ENCODE measurements at regions not wholly inside any gene's neighbourhood (a gene's known extent, or its start where the extent isn't known, plus 50 kb on each side); places are given as distances from the start of the nearest gene placed in this dataset.
"Not testable (repeated sequence)": the region's sequence is repeated elsewhere in the genome, so short reads cannot be mapped to it uniquely, and the experiment has no call there.

DNA sequence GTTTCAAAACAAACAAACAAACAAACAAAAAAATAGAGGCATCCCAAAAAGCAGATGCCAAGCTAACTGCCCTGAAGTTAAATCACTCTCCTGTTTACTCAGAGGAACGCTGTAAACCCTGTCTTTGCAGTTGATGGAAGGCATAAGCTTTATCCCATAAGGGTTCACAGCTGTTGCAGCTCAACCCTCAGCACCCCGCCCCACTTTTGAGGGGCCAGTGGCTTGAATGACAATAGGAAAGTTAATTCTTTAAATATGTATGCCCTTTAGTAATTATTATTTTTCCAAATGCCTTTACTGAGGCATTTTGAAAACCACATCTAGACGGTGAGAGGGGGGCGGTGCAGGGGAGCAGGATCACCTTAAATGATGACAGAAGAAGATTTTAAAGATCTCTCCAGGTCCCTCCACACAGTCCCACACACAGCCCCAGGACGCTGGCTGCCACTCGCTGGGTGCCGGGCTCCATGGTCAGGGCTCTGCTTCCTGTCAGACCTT, 272.1 kb downstream of the FAM43A start:
- no peaks in the 10 kb centered on the region for H4K20me1 ChIP-seq (ENCODE audit: insufficient read depth, low read length, poor library complexity, severe bottlenecking)
- H3F3A ChIP-seq (ENCODE audit: low read depth), result no peaks in the 10 kb centered on the region
- no peak for TF ChIP-seq EZH2phosphoT487 (IDR thresholded peaks at IDR 0.05; ENCODE audit: borderline replicate concordance)
- no peak overlapping the region for H3K9ac ChIP-seq (ENCODE audit: low read depth, low read length, poor library complexity, severe bottlenecking)
- no peaks in the 10 kb centered on the region for H3K9me2 ChIP-seq (replicated peaks; ENCODE audit: low read depth, low read length)
- no peaks in the 10 kb centered on the region for H3K27me3 ChIP-seq (ENCODE audit: insufficient read depth, low read length, poor library complexity, severe bottlenecking)
- H3K4me1 ChIP-seq (ENCODE audit: insufficient read depth, low read length, poor library complexity, severe bottlenecking), result peaks cover 13% of the 10 kb centered on the region
- no peak overlapping the region for H2AFZ ChIP-seq (ENCODE audit: low read length)
- no peaks in the 10 kb centered on the region for H3K36me3 ChIP-seq (ENCODE audit: insufficient read depth, low read length)
- no peaks in the 10 kb centered on the region for H3K9me3 ChIP-seq (ENCODE audit: insufficient read depth, low read depth, low read length)
- H3K4me3 ChIP-seq (ENCODE audit: low read length, poor library complexity, severe bottlenecking), result no peak overlapping the region
- H3K79me2 ChIP-seq (ENCODE audit: insufficient read depth, low read length), result no peaks in the 10 kb centered on the region
- no peak overlapping the region for H3K4me2 ChIP-seq (ENCODE audit: low read depth, low read length, poor library complexity, severe bottlenecking)

DNA sequence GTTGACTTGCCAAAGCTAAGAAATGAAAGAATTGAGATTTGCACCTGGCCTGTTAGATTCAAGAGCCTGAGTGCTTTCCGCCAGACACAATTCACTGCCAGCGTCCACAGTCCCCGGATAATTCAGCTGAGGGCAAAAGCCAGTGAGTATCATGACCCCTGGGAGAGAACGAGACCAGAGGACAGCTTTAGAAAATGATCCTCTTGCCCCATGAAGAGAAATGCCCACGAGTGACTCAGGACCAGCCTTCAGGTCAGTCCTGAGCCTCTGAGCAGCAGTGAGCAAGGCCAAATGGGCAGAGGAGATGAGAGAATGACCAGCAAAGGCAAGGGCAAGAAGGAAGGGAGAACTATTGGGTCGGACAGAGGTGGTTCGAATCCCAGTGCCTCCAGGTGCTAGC, 273.5 kb downstream of the FAM43A start:
- H3K9me3 ChIP-seq (ENCODE audit: insufficient read depth, low read depth, low read length), result no peaks in the 10 kb centered on the region
- H3K36me3 ChIP-seq (ENCODE audit: insufficient read depth, low read length), result no peaks in the 10 kb centered on the region
- H3K4me1 ChIP-seq (ENCODE audit: insufficient read depth, low read length, poor library complexity, severe bottlenecking), result no peaks in the 10 kb centered on the region
- H3K9me2 ChIP-seq (replicated peaks; ENCODE audit: low read depth, low read length), result no peaks in the 10 kb centered on the region
- TF ChIP-seq EZH2phosphoT487 (IDR thresholded peaks at IDR 0.05; ENCODE audit: borderline replicate concordance), result no peak
- TF ChIP-seq, protein P1, sequence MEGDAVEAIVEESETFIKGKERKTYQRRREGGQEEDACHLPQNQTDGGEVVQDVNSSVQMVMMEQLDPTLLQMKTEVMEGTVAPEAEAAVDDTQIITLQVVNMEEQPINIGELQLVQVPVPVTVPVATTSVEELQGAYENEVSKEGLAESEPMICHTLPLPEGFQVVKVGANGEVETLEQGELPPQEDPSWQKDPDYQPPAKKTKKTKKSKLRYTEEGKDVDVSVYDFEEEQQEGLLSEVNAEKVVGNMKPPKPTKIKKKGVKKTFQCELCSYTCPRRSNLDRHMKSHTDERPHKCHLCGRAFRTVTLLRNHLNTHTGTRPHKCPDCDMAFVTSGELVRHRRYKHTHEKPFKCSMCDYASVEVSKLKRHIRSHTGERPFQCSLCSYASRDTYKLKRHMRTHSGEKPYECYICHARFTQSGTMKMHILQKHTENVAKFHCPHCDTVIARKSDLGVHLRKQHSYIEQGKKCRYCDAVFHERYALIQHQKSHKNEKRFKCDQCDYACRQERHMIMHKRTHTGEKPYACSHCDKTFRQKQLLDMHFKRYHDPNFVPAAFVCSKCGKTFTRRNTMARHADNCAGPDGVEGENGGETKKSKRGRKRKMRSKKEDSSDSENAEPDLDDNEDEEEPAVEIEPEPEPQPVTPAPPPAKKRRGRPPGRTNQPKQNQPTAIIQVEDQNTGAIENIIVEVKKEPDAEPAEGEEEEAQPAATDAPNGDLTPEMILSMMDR (conservative IDR thresholded peaks at IDR 0.05; ENCODE audit: low read length), result no peak
- H3K4me2 ChIP-seq (ENCODE audit: low read depth, low read length, poor library complexity, severe bottlenecking), result no peak overlapping the region
- no peaks in the 10 kb centered on the region for H3K27me3 ChIP-seq (ENCODE audit: insufficient read depth, low read length, poor library complexity, severe bottlenecking)
- H2AFZ ChIP-seq (ENCODE audit: low read length), result no peak overlapping the region
- H4K20me1 ChIP-seq (ENCODE audit: insufficient read depth, low read length, poor library complexity, severe bottlenecking), result no peaks in the 10 kb centered on the region
- H3K4me3 ChIP-seq (ENCODE audit: low read length, poor library complexity, severe bottlenecking), result no peak overlapping the region
- H3F3A ChIP-seq (ENCODE audit: low read depth), result no peaks in the 10 kb centered on the region
- H3K9ac ChIP-seq (ENCODE audit: low read depth, low read length, poor library complexity, severe bottlenecking), result no peak overlapping the region
- no peaks in the 10 kb centered on the region for H3K79me2 ChIP-seq (ENCODE audit: insufficient read depth, low read length)

GRCh38 chr3:194959666-194960065, 274.0 kb downstream of the FAM43A start:
- H4K20me1 ChIP-seq (ENCODE audit: insufficient read depth, low read length, poor library complexity, severe bottlenecking); H3K27me3 ChIP-seq (ENCODE audit: insufficient read depth, low read length, poor library complexity, severe bottlenecking); H3F3A ChIP-seq (ENCODE audit: low read depth); H3K9me2 ChIP-seq (replicated peaks; ENCODE audit: low read depth, low read length); H3K4me2 ChIP-seq (ENCODE audit: low read depth, low read length, poor library complexity, severe bottlenecking); H3K9me3 ChIP-seq (ENCODE audit: insufficient read depth, low read depth, low read length); H2AFZ ChIP-seq (ENCODE audit: low read length); H3K9ac ChIP-seq (ENCODE audit: low read depth, low read length, poor library complexity, severe bottlenecking); H3K79me2 ChIP-seq (ENCODE audit: insufficient read depth, low read length); H3K4me1 ChIP-seq (ENCODE audit: insufficient read depth, low read length, poor library complexity, severe bottlenecking); H3K4me3 ChIP-seq (ENCODE audit: low read length, poor library complexity, severe bottlenecking); H3K36me3 ChIP-seq (ENCODE audit: insufficient read depth, low read length): not testable (repeated sequence)

- no peaks in the 10 kb centered on the region for H3K9me3 ChIP-seq (ENCODE audit: insufficient read depth, low read depth, low read length)
- no peak for TF ChIP-seq EZH2phosphoT487 (IDR thresholded peaks at IDR 0.05; ENCODE audit: borderline replicate concordance)
- TF ChIP-seq, protein P1 (conservative IDR thresholded peaks at IDR 0.05; ENCODE audit: low read length), result no peak
- H3K9ac ChIP-seq (ENCODE audit: low read depth, low read length, poor library complexity, severe bottlenecking), result no peak overlapping the region
- H3K4me1 ChIP-seq (ENCODE audit: insufficient read depth, low read length, poor library complexity, severe bottlenecking), result no peaks in the 10 kb centered on the region
- no peaks in the 10 kb centered on the region for H3K9me2 ChIP-seq (replicated peaks; ENCODE audit: low read depth, low read length)
- no peaks in the 10 kb centered on the region for H3K36me3 ChIP-seq (ENCODE audit: insufficient read depth, low read length)
- H3F3A ChIP-seq (ENCODE audit: low read depth), result no peaks in the 10 kb centered on the region
- no peak overlapping the region for H3K4me2 ChIP-seq (ENCODE audit: low read depth, low read length, poor library complexity, severe bottlenecking)
- H3K4me3 ChIP-seq (ENCODE audit: low read length, poor library complexity, severe bottlenecking), result no peak overlapping the region
- no peak overlapping the region for H2AFZ ChIP-seq (ENCODE audit: low read length)
- no peaks in the 10 kb centered on the region for H4K20me1 ChIP-seq (ENCODE audit: insufficient read depth, low read length, poor library complexity, severe bottlenecking)
- no peaks in the 10 kb centered on the region for H3K27me3 ChIP-seq (ENCODE audit: insufficient read depth, low read length, poor library complexity, severe bottlenecking)
- no peaks in the 10 kb centered on the region for H3K79me2 ChIP-seq (ENCODE audit: insufficient read depth, low read length)
These were observed 274.9 kb downstream of the FAM43A start for GRCh38 chr3:194960446-194961032.

Measured in Loucy (cell line).